Endodermal cell (in vitro differentiated cells): ENCODE measurements at regions not wholly inside any gene's neighbourhood (a gene's known extent, or its start where the extent isn't known, plus 50 kb on each side); places are given as distances from the start of the nearest gene placed in this dataset.

Experiments
- DNase-seq: peaks from one replicate; pipeline ENCODE4 v3.0.0-alpha.2; 2017
- H3K27ac ChIP-seq: 2 replicates; pipeline ENCODE4 v1.5.1; 2013; ENCODE audit warnings: mild to moderate bottlenecking, low read depth, low read length, moderate library complexity
- H3K27me3 ChIP-seq: 2 replicates; pipeline ENCODE4 v1.6.1; 2013; ENCODE audit warnings: mild to moderate bottlenecking, low read length, moderate library complexity; ENCODE audit not compliant: insufficient read depth, control insufficient read depth, poor library complexity, severe bottlenecking
- H3K36me3 ChIP-seq: 2 replicates; pipeline ENCODE4 v1.7.0; 2013; ENCODE audit warnings: mild to moderate bottlenecking, low read length, moderate library complexity; ENCODE audit not compliant: control insufficient read depth, insufficient read depth
- H3K4me1 ChIP-seq: one replicate; pipeline ENCODE4 v1.7.0; 2013; ENCODE audit warnings: low read length; ENCODE audit not compliant: control insufficient read depth, insufficient read depth
- H3K4me3 ChIP-seq: 2 replicates; pipeline ENCODE4 v1.5.1; 2013; ENCODE audit warnings: mild to moderate bottlenecking, low read length, moderate library complexity
- H3K9ac ChIP-seq: 2 replicates; pipeline ENCODE4 v1.6.1; 2013; ENCODE audit warnings: mild to moderate bottlenecking, low read length, moderate library complexity; ENCODE audit not compliant: poor library complexity, severe bottlenecking; ENCODE audit errors: extremely low read depth
- H3K9me3 ChIP-seq: 2 replicates; pipeline ENCODE4 v1.6.1; 2013; ENCODE audit warnings: mild to moderate bottlenecking, low read length, moderate library complexity; ENCODE audit not compliant: control insufficient read depth
- H3K27ac Mint-ChIP-seq: 2 replicates; pipeline ENCODE4 v1.8.0; 2020; ENCODE audit warnings: mixed read lengths
- H3K27me3 Mint-ChIP-seq: 2 replicates; pipeline ENCODE4 v1.8.0; 2021; ENCODE audit warnings: mild to moderate bottlenecking, mixed read lengths; ENCODE audit not compliant: insufficient read depth
- H3K36me3 Mint-ChIP-seq: 2 replicates; pipeline ENCODE4 v1.8.0; 2020; ENCODE audit warnings: low read depth, mixed read lengths
- H3K4me1 Mint-ChIP-seq: 2 replicates; pipeline ENCODE4 v1.8.0; 2020; ENCODE audit warnings: mixed read lengths
- H3K4me3 Mint-ChIP-seq: 2 replicates; pipeline ENCODE4 v1.8.0; 2020; ENCODE audit warnings: mild to moderate bottlenecking, moderate library complexity, mixed read lengths
- H3K9me3 Mint-ChIP-seq: 2 replicates; pipeline ENCODE4 v1.8.0; 2020; ENCODE audit warnings: mild to moderate bottlenecking, mixed read lengths
- WGBS, 2 experiments: methylation state at CpG; one replicate each; pipeline versions ENCODE4 v1.1.5 to v1.1.7; 2013; ENCODE audit warnings: missing lambda C conversion rate in 2 of 2, mixed read lengths in 1 of 2; ENCODE audit not compliant: insufficient coverage in 1 of 2, insufficient read length in 1 of 2; 5-methylcytosine and 5-hydroxymethylcytosine counted together
- TF ChIP-seq, protein P1 (sequence below): fragments of 200-600 bp; sonication (generic); conservative IDR thresholded peaks from 2 replicates; pipeline ENCODE4 v1.5.0; 2021; ENCODE audit warnings: antibody characterized with exemption, mild to moderate bottlenecking

DNA sequence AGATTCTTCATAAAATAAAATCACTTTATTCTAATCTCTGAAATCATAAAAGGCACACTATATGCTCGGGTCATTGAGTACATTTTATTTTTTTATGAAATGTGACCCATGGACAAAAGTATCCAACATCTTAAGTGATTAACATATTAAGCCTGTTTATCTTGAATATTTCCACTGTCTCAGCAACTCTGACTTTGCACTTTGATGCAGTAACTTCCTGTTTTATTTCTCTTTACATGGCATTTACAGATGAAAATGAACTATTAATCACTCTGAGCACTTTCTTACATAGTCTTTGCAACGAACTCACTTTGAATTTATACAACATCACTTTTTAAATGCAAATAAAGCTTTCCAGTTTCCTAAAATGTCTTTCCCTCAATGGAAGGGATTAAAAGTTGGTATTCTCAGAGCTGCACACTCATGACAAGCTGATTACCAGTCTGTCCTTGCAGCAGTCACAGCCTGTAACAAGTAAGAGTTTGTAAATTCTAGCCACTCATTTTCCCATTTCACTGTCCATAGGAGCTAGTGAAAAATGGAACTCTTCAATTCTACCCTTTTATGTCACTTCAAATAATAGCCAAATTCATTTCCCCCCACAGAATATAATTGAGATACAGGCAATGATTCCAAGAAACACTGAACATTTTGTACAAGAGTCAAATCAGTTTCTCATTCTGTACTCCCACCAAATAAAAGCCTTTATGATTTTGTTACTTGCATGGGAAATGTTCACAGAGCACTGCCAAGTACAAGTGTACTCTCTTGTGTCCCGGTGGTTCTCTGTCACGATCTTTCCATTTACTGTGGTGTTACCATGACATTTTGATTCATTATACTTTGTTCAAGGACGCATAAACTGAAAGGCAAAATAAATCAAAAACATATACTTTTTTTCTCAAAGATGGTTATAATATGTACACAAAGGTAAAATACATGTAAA, 1968.9 kb downstream of the PCDH9 start:
- 67 to 81% methylated on average over 2 to 5 of the region's 5 CpGs for WGBS, 2 experiments
- no peaks in the 10 kb centered on the region for H3K27me3 Mint-ChIP-seq
- Histone ChIP-seq H3K4me3 (no peak overlapping the region), H3K9ac (no peak overlapping the region), H3K4me1 (no peaks in the 10 kb centered on the region), H3K9me3 (no peaks in the 10 kb centered on the region), H3K27me3 (no peaks in the 10 kb centered on the region), H3K27ac (peak overlapping the region; percentile 37), H3K36me3 (no peaks in the 10 kb centered on the region)
- H3K9me3 Mint-ChIP-seq = peaks cover 6% of the 10 kb centered on the region
- no peak overlapping the region for H3K4me3 Mint-ChIP-seq
- no peaks in the 10 kb centered on the region for H3K36me3 Mint-ChIP-seq
- H3K27ac Mint-ChIP-seq = no peak overlapping the region
- DNase-seq = no peak
- no peaks in the 10 kb centered on the region for H3K4me1 Mint-ChIP-seq
- TF ChIP-seq, protein P1, sequence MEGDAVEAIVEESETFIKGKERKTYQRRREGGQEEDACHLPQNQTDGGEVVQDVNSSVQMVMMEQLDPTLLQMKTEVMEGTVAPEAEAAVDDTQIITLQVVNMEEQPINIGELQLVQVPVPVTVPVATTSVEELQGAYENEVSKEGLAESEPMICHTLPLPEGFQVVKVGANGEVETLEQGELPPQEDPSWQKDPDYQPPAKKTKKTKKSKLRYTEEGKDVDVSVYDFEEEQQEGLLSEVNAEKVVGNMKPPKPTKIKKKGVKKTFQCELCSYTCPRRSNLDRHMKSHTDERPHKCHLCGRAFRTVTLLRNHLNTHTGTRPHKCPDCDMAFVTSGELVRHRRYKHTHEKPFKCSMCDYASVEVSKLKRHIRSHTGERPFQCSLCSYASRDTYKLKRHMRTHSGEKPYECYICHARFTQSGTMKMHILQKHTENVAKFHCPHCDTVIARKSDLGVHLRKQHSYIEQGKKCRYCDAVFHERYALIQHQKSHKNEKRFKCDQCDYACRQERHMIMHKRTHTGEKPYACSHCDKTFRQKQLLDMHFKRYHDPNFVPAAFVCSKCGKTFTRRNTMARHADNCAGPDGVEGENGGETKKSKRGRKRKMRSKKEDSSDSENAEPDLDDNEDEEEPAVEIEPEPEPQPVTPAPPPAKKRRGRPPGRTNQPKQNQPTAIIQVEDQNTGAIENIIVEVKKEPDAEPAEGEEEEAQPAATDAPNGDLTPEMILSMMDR = no peak

DNA sequence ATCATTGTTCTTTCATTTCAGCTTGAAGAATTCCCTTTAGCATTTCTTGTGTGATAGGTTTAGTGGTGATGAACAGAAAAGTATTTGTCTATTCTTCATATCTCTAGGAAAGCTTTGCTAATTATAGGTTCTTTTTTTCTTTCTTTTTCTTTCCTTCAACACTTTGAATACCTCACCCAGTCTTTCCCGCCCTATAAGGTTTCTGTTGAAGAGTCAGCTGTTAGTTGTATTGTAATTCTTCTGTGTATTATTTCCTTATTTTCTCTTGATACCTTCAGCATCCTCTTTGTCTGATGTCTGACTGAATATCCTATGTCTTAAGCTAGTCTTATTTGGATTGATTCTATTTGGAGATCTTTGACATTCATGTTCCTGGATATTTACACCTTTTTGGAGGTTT, 1989.4 kb downstream of the PCDH9 start:
- Mint-ChIP-seq H3K36me3 (peaks cover 5% of the 10 kb centered on the region), H3K4me3 (no peak overlapping the region), H3K9me3 (peaks cover 23% of the 10 kb centered on the region), H3K4me1 (no peaks in the 10 kb centered on the region), H3K27ac (no peak overlapping the region), H3K27me3 (no peaks in the 10 kb centered on the region)
- DNase-seq = no peak
- TF ChIP-seq, protein P1 = no peak
- H3K4me3 ChIP-seq = no peak overlapping the region
- no peaks in the 10 kb centered on the region for H3K4me1 ChIP-seq
- H3K9me3 ChIP-seq = peaks cover 22% of the 10 kb centered on the region
- no peaks in the 10 kb centered on the region for H3K36me3 ChIP-seq
- no peak overlapping the region for H3K27ac ChIP-seq
- H3K9ac ChIP-seq = no peak overlapping the region
- no CpG with 5 or more reads among the region's 1 CpG for whole genome bisulfite sequencing, 2 experiments
- no peaks in the 10 kb centered on the region for H3K27me3 ChIP-seq

DNA sequence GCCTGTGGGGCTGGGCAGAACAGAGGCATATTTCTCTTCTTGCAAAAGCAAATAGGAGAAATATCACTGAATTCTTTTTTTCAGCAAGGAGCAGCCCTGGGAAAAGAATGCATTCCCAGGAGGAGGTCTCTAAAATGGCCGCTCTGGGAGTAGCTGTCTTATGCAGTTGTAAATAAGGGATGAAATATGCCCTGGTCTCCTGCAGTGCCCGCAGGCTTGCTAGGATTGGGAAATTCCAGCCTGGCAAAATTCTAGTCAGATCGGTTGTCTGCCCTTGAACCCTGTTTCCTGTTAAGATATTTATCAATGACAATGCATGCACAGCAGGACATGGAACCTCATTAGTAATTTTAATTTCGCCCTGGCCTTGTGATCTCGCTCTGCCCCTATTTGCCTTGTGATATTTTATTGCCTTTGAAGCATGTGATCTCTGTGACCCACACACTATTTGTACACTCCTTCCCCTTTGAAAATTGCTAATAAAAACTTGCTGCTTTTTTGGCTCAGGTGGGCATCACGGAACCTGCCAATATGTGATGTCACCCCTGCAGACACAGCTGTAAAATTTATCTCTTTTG, 1993.2 kb downstream of the PCDH9 start:
- Histone ChIP-seq H3K9ac (no peak overlapping the region), H3K27ac (no peak overlapping the region), H3K9me3 (peaks cover 30% of the 10 kb centered on the region), H3K27me3 (no peaks in the 10 kb centered on the region), H3K4me3 (no peak overlapping the region), H3K4me1 (no peaks in the 10 kb centered on the region), H3K36me3 (no peaks in the 10 kb centered on the region)
- H3K27me3 Mint-ChIP-seq = no peaks in the 10 kb centered on the region
- no peak overlapping the region for H3K4me3 Mint-ChIP-seq
- no peak overlapping the region for H3K27ac Mint-ChIP-seq
- H3K4me1 Mint-ChIP-seq = no peaks in the 10 kb centered on the region
- DNase-seq = peak; percentile 59
- TF ChIP-seq, protein P1 = no peak
- H3K9me3 Mint-ChIP-seq = peaks cover 26% of the 10 kb centered on the region
- peaks cover 5% of the 10 kb centered on the region for H3K36me3 Mint-ChIP-seq
- WGBS, 2 experiments = 76 to 88% methylated on average over 4 to 6 of the region's 6 CpGs
